Common myeloid progenitor, CD34-positive (primary cell): ENCODE measurements at regions not wholly inside any gene's neighbourhood (a gene's known extent, or its start where the extent isn't known, plus 50 kb on each side); places are given as distances from the start of the nearest gene placed in this dataset.

Experiments
- CTCF ChIA-PET: fragments of 350-600 bp; sonication (Branson Sonifier 250); formaldehyde crosslinking; loops from one replicate; lab custom pipeline; 2021; ENCODE audit warnings: antibody characterized with exemption; lab: Charles Lee
- POLR2A ChIA-PET: fragments of 350-600 bp; sonication (Branson Sonifier 250); formaldehyde crosslinking; loops from one replicate; lab custom pipeline; 2021; ENCODE audit warnings: antibody characterized with exemption; lab: Charles Lee
- DNase-seq, 3 donors: peaks; one replicate each; pipeline versions ENCODE4 v3.0.0 to v3.0.0-alpha.2; 2013
- H3K27ac ChIP-seq, 2 experiments: 1 replicate in 1 of 2; 2 replicates in 1 of 2; pipeline ENCODE4 v1.7.0; 2013; ENCODE audit warnings: inconsistent platforms in 2 of 2, low read length in 2 of 2, mild to moderate bottlenecking in 2 of 2, low read depth in 1 of 2, moderate library complexity in 1 of 2; ENCODE audit not compliant: severe bottlenecking in 2 of 2, insufficient read depth in 1 of 2, poor library complexity in 1 of 2
- H3K27me3 ChIP-seq, 5 experiments: replicated peaks in 2 of 5; 1 replicate in 3 of 5; 2 replicates in 2 of 5; pipeline versions ENCODE4 v1.6.1 to v1.7.0; 2013; ENCODE audit warnings: low read length in 4 of 5, mild to moderate bottlenecking in 2 of 5, moderate library complexity in 2 of 5, inconsistent platforms in 1 of 5; ENCODE audit not compliant: insufficient read depth in 5 of 5, control insufficient read depth in 4 of 5
- H3K36me3 ChIP-seq, 4 experiments: 1 replicate in 2 of 4; 2 replicates in 2 of 4; pipeline versions ENCODE4 v1.6.1 to v1.7.0; 2013; ENCODE audit warnings: low read length in 3 of 4, control low read depth in 1 of 4, mild to moderate bottlenecking in 1 of 4; ENCODE audit not compliant: control insufficient read depth in 4 of 4, insufficient read depth in 4 of 4
- H3K4me1 ChIP-seq, 4 experiments: 1 replicate in 3 of 4; 2 replicates in 1 of 4; pipeline versions ENCODE4 v1.6.1 to v1.7.1; 2013; ENCODE audit warnings: low read length in 3 of 4, mild to moderate bottlenecking in 3 of 4, control low read depth in 1 of 4, inconsistent platforms in 1 of 4, moderate library complexity in 1 of 4; ENCODE audit not compliant: control insufficient read depth in 4 of 4, insufficient read depth in 4 of 4; ENCODE audit errors: control extremely low read depth in 1 of 4
- H3K4me3 ChIP-seq, 7 experiments: 1 replicate in 4 of 7; 2 replicates in 3 of 7; pipeline versions ENCODE4 v1.5.1 to v1.7.0; 2013; ENCODE audit warnings: mild to moderate bottlenecking in 7 of 7, low read length in 6 of 7, moderate library complexity in 6 of 7, inconsistent platforms in 2 of 7, low read depth in 2 of 7, control low read depth in 1 of 7; ENCODE audit not compliant: insufficient read depth in 4 of 7, control insufficient read depth in 1 of 7; ENCODE audit errors: extremely low read depth in 1 of 7
- H3K9me3 ChIP-seq, 5 experiments: 1 replicate in 4 of 5; 2 replicates in 1 of 5; pipeline versions ENCODE4 v1.6.1 to v1.7.1; 2013; ENCODE audit warnings: low read length in 4 of 5, mild to moderate bottlenecking in 2 of 5, inconsistent platforms in 1 of 5, low read depth in 1 of 5, moderate library complexity in 1 of 5; ENCODE audit not compliant: control insufficient read depth in 4 of 5, insufficient read depth in 2 of 5; ENCODE audit errors: control extremely low read depth in 1 of 5
- WGBS: methylation state at CpG from one replicate; pipeline ENCODE4 v1.1.5; 2013; ENCODE audit not compliant: insufficient coverage; 5-methylcytosine and 5-hydroxymethylcytosine counted together

DNA sequence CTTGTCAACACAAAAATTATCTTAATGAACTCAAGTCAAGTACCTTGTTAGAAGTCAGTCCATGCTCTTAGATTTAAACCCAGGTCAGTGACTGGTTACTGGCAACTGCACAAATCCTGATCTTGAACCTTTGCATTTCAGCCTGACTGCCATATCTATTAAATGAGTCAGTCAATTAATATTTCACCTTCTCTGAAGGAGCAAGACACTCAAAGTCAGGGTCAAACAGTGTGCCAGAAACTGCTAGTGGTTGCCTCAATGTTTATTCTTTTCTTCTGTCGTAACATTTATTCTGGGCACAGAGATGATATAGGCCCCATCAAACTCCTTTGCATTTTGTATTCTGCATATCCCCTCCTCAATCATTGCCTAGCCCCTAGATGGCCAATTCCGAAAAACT lies 193.9 kb upstream of the MOCS1 start:
- CTCF ChIA-PET: no interaction called here
- no peak for DNase-seq
- POLR2A ChIA-PET: no interaction called here
- Histone ChIP-seq H3K27me3 (no peaks in the 10 kb centered on the region), H3K9me3 (peaks cover 0 to 3% (median 0%) of the 10 kb centered on the region in 5 experiments), H3K36me3 (no peaks in the 10 kb centered on the region), H3K27ac (no peak overlapping the region), H3K4me3 (no peak overlapping the region), H3K4me1 (no peaks in the 10 kb centered on the region)
- WGBS: 100% methylated on average over 1 of the region's 2 CpGs

DNA sequence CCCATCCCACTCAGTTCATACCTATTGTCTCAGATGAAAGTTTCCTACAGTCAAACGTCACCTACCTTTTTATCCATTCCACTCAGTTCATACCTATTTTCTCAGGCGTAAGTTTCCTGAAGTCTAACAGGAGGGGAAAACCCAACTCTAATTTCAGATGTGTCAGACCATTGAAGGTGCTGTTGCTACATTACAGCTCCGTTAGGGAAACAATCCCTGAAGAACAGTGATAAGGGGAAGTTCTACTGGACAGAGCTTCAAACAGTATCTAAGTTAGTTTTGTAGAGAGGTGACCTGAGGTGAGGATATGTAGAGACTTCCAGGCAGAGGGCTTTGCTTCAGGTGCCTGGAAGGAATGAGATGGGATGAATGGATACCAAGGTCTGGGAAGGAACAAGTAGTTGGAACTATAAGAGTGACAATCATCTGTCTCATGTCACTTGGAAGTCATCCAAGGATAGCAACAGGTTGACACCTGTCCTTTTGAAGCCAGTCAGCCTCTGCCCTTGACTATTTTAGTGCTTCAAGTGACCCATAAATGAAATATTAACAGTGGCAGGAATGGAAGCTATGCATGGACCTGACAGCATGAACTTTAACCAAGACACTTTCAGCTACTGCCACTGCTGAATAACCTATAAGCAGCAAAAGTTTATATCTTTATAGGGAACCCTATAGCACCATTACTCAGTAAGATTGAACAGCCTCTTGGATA lies 191.6 kb upstream of the MOCS1 start:
- Histone ChIP-seq H3K4me1 (no peaks in the 10 kb centered on the region), H3K27ac (no peak overlapping the region), H3K9me3 (peaks cover 0 to 3% (median 0%) of the 10 kb centered on the region in 5 experiments), H3K27me3 (no peaks in the 10 kb centered on the region), H3K36me3 (no peaks in the 10 kb centered on the region), H3K4me3 (no peak overlapping the region)
- DNase-seq: no peak
- ChIA-PET CTCF (no interaction called here), POLR2A (no interaction called here)
- 93% methylated on average over 2 of the region's 3 CpGs for WGBS

DNA sequence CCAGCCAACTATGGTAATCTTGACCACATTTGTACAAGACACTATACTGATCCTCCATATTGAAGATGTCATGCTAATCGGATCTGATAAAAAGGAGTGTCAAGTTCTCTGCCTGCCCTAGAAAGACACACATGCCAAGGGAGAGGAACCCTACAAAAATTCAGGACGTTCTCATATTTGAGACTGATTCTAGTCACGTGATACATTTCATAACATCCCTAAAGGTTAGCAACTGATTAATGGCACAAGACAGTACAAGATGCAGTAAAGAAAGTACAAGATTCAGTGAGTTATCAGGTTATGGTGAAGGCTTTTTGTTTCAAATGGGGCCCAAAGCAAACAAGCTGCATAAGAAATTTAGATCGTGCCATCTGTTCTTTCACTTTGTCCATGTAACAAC lies 190.7 kb upstream of the MOCS1 start:
- Histone ChIP-seq H3K36me3 (no peaks in the 10 kb centered on the region), H3K4me1 (no peaks in the 10 kb centered on the region), H3K4me3 (no peak overlapping the region), H3K9me3 (peaks cover 0 to 1% (median 0%) of the 10 kb centered on the region in 5 experiments), H3K27ac (no peak overlapping the region), H3K27me3 (no peaks in the 10 kb centered on the region)
- POLR2A ChIA-PET: no interaction called here
- CTCF ChIA-PET: no interaction called here
- DNase-seq: no peak
- WGBS: 92% methylated on average over 4 of the region's 4 CpGs

DNA sequence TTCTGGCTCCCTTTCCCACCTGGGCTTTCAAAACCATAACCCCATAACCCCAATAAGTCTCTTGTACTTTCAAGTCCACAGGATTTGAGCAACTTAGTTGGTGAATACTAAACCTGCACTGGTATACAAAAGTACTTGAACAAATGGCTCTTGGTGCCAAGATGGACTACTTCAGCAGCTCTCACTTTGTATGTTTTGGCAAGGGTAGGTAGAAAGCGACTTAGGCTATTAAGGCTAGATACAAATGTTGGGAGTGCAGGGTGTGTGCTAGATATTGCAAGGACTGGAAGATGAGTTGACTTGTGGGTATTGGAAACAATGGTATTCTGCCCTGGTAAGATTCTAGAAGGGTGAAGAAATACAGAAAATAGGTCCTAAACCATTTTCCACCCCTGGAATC lies 182.6 kb upstream of the MOCS1 start:
- Histone ChIP-seq H3K36me3 (no peaks in the 10 kb centered on the region), H3K27ac (no peak overlapping the region), H3K4me3 (no peak overlapping the region), H3K4me1 (no peaks in the 10 kb centered on the region), H3K27me3 (peaks cover 0 to 2% (median 0%) of the 10 kb centered on the region in 5 experiments), H3K9me3 (peaks cover 0 to 4% (median 0%) of the 10 kb centered on the region in 5 experiments)
- POLR2A ChIA-PET: no interaction called here
- CTCF ChIA-PET: no interaction called here
- no peak for DNase-seq
- WGBS: 33% methylated on average over 1 of the region's 1 CpG

DNA sequence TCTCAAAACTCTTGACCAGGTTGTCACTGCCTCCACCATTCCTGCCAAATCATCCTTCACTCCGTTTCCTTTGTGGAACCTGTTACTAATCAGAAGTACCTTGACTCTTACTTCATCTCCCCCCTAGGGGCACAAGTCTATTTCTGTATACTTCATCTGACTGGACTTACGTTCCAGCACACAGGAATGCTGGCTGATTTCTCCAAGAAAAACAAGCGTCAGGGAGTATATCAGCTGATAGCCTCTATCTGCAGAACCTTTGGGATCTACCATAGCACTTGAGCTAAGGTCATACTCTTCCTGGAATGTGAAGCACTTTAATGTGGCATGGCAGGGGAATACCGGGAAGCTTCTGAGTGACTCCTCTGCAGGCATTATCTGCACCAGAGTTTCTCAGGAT lies 178.1 kb upstream of the MOCS1 start:
- no peak overlapping the region for H3K27ac ChIP-seq
- H3K36me3 ChIP-seq: no peaks in the 10 kb centered on the region
- ChIA-PET CTCF (no interaction called here), POLR2A (no interaction called here)
- peaks cover 0 to 11% (median 1%) of the 10 kb centered on the region in 5 experiments for H3K9me3 ChIP-seq
- 100% methylated on average over 4 of the region's 4 CpGs for WGBS
- H3K4me1 ChIP-seq: no peaks in the 10 kb centered on the region
- H3K4me3 ChIP-seq: no peak overlapping the region
- H3K27me3 ChIP-seq: peaks cover 0 to 2% (median 0%) of the 10 kb centered on the region in 5 experiments
- DNase-seq: no peak

DNA sequence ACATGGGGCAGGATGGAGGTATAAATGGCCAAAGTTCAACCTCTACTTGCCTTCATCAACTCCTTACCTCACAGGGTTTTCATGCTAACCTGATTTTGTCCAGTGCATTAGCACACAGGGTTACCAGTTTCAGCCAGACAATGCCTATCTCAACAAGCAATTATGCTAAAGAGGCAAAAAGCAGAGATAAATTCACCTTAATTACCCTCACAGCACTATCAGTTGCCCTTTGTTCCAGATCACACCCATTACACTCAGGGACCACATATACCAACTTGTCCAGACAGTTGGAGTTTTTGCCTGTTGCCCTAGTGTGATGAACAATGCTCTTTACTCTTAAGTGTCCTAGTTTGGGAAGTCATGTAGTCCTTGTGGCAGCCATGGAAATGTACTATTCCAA lies 174.5 kb upstream of the MOCS1 start:
- Histone ChIP-seq H3K4me1 (no peaks in the 10 kb centered on the region), H3K9me3 (peaks cover 0 to 14% (median 3%) of the 10 kb centered on the region in 5 experiments), H3K4me3 (no peak overlapping the region), H3K27ac (no peak overlapping the region), H3K27me3 (peaks cover 0 to 2% (median 0%) of the 10 kb centered on the region in 5 experiments), H3K36me3 (no peaks in the 10 kb centered on the region)
- no peak for DNase-seq
- ChIA-PET CTCF (no interaction called here), POLR2A (no interaction called here)

DNA sequence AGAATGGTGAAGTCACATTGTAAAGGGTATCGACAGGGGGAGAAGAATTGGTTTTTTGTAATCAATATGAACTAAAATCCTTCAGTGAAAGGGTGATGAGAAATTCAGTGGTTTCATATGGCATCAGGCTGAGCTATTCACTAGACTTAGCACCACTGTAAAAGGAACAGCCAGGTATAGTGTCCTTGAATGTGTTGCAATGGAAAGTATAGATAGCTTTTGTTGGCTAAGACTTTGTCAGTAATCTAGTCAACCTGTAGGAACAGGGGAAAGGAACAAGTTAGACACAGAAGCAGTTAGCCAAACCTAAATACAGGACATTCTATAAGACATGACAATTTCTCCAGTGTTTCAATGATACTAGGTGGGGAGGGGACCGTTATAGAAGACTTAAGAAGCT lies 172.6 kb upstream of the MOCS1 start:
- POLR2A ChIA-PET: no interaction called here
- Histone ChIP-seq H3K4me1 (no peaks in the 10 kb centered on the region), H3K36me3 (no peaks in the 10 kb centered on the region), H3K27ac (no peak overlapping the region), H3K27me3 (peaks cover 0 to under 1% (median 0%) of the 10 kb centered on the region in 5 experiments), H3K9me3 (peaks cover 0 to 16% (median 3%) of the 10 kb centered on the region in 5 experiments), H3K4me3 (no peak overlapping the region)
- no peak for DNase-seq
- WGBS: 92% methylated on average over 2 of the region's 2 CpGs
- CTCF ChIA-PET: no interaction called here
